NCI-H345 treated with DMSO at 0.1 percent for 48 hours (cell line): ENCODE measurements at regions not wholly inside any gene's neighbourhood (a gene's known extent, or its start where the extent isn't known, plus 50 kb on each side); places are given as distances from the start of the nearest gene placed in this dataset.
"Not testable (repeated sequence)": the region's sequence is repeated elsewhere in the genome, so short reads cannot be mapped to it uniquely, and the experiment has no call there.

Source experiments
- DNase-seq: peaks from one replicate; lab custom pipeline; 2025; ENCODE audit not compliant: unreplicated experiment; lab: John Stamatoyannopoulos, UW

DNA sequence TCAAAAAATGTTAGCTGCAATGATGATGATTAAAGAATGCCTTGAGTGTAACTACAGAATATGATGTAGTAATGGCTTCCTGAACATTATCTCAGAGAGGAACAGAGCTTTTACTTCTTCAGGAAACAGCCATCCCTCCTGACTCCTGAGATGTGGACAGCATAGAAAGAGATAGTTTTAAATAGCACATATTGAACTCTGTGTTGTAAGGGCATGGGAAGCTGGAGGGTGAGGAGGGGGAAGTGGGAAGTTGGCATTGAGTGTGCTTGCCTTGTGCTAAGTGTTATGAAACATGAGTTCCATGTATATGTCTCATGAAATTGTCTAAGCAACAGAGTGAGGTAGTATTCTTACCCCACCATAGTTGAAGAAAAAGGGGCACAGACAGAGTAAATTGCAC lies 161.5 kb upstream of the SLC28A3 start:
- DNase-seq, result no peak

DNA sequence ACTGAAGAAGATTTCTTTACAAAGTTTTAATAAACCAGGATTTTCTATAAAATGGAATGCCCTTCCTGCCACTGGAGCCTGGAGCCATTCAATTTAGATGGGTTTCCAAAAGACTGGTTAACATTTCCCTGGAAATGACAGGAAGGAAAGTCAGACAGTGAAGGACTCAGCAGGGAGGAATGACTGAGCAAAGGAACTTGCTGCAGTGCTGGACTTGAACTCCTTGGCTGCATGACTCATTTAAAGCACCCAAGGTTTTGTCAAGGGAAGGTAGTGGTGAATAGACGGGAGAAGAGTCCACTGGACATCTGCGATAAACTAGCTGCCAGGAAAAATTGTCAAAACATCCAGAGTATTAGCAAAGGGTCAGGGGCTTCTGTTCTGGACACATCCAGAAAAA lies 163.8 kb upstream of the SLC28A3 start:
- DNase-seq, result no peak

DNA sequence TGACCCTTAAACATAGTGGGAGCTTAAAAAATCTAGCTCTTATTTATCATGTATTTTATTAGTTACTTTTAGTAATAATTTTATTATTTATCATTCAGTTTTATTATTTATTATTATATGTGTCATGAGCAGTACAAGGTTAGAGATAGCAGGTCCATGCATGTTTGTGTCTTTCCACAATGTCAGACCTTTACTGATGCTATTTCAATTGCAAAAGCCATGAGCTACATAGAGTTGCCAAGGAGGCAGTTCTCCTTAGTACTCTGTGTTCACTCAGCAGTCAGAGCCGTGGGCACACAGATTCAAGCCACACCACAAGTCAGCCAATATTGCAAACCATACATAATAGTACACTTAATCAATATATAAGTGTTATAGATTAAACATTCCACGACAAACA lies 157.9 kb upstream of the NTRK2 start:
- DNase-seq, result no peak

DNA sequence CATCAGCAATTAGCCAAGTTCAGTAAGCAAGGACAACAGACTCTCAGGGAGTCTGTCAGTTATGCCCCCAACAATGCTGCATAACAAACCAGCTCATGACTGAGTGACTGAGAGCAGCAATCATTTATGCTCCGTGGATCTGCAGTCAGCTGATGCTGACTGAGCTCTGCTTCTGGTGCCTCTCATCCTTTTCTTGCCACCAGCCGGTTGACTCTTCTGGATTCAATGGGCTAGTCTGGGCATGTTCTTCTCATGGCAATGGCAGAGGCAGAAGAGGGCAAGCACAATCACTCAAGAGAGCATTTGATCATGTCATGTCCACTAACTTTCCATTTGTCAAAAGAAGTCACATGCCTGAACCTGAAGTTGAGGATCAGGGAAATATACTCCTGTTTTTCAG lies 157.0 kb upstream of the NTRK2 start:
- no peak for DNase-seq

DNA sequence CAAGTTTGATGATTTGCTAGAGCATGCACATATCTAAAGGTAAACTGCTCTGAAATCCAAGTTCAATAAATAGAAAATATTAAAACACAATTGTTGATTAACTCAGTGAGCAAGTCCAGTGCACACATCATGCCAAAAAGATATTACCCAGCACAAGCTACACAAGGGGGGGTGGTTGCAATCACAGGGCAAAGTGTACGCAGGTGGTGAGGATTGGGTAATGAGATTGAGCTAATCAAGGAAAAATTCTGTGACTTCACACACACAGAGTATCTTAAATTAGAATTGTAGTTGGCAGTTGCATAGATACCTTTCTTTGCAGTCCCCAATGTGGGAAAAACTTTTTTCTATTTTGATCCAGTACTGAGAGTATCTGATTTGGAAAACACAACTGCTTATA lies 156.1 kb upstream of the NTRK2 start:
- no peak for DNase-seq

DNA sequence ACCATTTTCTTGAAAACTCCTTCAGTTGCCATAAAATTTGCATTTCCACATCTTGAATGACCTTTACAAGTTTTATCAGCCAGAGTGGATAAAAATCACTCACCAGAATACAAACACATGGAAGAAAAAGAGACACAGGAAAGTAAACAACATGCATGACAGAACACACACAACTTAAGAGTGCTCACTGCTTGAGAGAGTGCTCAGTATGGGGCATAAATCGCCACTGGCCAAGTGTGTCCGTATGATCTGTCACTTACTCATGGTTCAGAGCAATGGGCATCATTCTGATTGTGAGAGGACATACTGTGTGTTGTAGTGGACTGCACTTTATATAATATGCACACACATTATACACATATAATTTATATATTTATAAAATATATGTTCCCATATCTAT lies 155.6 kb upstream of the NTRK2 start:
- DNase-seq, result no peak

DNA sequence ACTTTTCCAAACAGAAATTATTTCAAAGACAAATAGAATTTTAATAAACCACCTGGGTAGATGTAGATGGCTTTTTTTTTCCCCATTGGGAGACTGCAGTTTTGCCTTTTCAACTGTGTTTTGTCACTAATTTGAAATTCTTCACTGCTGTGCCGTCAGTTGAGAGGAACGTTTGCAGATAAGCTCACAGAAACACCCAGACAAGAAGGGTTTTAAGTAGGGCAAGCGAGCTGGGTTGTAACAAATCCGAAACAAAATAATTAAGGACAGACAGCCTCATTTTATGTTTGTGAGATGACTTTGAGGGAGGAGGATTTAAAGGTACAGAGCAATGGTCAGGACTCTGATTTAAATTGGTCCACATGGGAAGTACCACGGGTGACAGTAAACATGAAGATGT lies 155.1 kb upstream of the NTRK2 start:
- DNase-seq, result no peak

DNA sequence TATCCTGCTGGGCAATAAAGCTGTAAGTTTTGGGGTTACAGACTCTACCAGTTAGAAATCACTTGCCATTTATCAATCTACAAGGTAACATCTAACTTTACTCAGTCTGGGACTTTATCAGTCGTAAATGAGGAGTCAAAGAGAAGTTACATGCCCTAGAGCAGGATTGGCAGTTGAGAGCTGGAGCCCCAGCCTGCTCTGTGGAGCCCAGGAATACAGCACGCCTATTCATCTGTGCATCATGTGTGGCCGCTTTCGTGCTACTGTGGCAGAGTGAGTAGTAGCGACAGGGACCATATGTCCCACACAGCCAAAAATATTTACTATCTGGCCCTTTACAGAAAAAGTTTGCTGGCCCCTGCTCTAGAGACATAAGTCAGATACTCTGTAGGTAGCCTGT lies 152.5 kb upstream of the NTRK2 start:
- DNase-seq, result no peak

DNA sequence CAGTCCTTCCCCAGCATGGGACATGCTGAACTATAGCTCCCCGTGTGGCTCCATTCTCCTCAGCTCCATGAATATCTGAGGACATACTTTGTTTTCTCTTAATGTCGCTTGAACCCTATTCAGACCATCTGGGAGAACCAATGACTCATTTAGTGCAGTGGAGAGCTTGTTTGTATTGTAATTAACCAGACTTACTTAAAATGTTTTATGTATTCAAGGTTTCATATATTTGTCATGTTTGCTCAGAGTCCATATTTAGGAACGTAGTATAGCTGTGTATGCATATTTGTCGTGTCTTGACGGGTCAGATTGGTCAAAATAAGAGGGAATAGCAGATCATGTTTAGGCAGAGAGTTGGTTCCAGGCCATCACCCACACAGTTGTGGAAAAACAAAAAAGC lies 150.1 kb upstream of the NTRK2 start:
- DNase-seq, result peak; percentile 52

DNA sequence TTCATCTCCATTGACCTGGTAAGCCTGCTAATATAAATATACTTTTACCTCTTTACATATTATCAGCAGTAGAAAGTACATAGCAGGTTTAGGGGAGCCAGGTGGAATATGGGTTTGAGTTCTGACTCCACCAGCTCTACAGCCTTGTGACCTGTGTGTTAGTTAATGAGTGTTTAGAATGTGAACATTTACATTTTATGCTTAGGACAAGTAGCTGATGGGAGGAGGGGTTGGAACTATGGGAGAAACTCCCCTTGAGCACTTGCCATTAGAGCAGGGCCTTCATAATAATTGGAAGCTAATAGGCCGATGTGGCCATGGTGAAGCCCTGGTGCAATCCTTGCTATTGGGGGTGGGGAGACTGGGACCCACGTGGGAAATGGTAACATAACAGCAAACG lies 148.3 kb upstream of the NTRK2 start:
- no peak for DNase-seq

DNA sequence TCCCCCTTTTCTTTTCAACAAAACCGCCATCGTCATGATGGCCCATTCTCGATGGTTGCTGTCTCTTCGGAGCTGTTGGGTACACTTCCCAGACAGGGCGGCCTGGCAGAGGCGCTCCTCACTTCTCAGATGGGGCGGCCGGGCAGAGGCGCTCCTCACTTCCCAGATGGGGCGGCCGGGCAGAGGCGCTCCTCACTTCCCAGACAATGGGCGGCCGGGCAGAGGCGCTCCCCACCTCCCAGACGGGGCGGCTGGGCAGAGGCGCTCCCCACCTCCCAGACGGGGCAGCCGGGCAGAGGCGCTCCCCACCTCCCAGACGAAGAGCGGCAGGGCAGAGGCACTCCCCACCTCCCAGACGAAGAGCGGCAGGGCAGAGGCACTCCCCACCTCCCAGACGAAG lies 143.3 kb upstream of the NTRK2 start:
- not testable (repeated sequence) for DNase-seq

DNA sequence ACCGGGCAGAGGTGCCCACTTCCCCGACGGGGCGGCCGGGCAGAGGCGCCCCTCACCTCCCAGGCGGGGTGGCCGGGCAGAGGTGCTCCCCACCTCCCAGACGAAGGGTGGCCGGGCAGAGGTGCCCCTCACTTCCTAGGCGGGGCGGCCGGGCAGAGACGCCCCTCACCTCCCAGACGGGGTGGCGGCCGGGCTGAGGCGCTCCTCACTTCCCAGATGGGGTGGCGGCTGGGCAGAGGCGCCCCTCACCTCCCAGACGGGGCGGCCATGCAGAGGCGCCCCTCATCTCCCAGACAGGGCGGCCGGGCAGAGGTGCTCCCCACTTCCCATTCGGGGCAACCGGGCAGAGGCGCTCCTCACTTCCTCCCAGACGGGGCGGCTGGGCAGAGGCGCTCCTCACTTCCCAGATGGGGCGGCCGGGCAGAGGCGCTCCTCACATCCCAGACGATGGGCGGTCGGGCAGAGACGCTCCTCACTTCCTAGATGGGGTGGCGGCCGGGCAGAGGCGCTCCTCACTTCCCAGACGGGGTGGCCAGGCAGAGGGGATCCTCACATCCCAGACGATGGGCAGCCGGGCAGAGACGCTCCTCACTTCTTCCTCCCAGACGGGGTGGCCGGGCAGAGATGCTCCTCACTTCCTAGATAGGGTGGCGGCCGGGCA lies 142.3 kb upstream of the NTRK2 start:
- not testable (repeated sequence) for DNase-seq

DNA sequence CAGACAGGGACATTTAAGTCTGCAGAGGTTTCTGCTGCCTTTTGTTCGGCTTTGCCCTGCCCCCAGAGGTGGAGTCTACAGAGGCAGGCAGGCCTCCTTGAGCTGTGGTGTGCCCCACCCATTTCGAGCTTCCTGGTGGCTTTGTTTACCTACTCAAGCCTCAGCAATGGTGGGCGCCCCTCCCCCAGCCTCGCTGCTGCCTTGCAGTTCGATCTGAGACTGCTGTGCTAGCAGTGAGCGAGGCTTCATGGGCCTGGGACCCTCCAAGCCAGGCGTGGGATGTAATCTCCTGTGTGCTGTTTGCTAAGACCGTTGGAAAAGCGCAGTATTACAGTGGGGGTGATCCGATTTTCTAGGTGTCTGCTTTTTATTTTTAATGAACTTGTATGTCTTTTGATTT lies 133.6 kb upstream of the NTRK2 start:
- DNase-seq, result not testable (repeated sequence)

DNA sequence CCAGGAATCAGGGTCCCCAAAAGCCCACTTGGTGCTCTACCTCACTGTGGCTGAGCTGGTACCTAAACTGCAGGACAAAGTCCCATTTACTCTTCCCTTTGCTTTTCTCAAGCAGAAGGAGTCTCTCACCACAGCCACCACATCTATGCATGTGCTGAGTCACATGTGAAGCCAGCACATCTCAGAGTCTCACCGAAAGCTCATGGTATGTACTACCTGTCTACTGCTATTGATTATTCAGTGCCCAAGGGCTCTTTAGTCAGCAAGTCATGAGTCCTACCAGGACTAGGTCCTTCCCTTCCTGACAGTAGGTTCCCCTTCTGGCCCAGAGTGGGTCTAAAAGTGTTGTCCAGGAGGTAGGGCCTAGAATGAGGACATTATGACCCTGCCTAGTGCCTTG lies 130.7 kb upstream of the NTRK2 start:
- no peak for DNase-seq

DNA sequence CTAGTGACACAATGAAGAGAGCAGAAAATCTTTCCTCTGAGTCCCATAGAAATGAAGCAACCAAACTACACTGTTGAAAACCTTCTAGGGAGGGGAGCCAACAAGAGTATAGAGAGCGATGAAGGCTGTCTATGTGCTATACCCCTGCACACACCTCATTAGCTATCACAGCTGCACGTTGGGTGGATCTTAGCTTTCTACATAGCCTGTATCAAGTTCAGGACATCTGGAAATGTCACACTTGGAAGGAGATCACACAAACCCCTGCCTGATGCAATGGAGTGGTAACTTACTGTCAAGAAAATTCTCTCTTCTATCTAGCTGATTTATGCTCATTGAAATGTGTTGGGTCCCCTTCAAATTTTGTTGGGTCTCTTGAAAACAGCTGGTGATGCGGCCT lies 127.0 kb upstream of the NTRK2 start:
- no peak for DNase-seq

DNA sequence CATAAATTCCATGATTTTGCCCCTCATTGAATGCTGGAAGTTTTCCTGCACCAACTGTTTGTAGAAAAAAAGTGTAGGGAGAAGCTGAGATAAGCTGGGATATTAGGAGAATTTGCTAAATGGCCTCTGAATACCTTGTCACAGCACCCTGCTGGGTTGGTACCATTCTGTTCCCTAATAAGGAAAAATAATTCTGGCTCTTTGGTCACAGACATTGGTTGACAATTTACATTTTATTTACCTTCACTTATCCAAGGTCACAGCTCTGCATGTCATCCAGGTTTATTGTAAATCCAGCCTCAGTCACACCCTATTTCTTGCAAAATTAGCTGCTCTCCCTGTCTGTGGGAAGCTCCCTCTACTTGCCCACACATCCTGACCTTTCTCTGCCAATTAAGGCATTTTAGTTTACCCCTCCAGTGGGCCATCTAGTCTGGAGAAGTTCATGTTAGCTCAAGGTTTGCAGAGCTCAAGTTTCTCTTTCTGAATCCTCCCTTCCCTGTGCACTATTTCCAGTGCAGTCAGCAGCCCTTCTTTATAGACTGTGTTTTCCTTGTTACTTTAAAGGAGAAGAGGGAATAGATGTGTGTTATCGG lies 115.4 kb upstream of the NTRK2 start:
- DNase-seq, result no peak

DNA sequence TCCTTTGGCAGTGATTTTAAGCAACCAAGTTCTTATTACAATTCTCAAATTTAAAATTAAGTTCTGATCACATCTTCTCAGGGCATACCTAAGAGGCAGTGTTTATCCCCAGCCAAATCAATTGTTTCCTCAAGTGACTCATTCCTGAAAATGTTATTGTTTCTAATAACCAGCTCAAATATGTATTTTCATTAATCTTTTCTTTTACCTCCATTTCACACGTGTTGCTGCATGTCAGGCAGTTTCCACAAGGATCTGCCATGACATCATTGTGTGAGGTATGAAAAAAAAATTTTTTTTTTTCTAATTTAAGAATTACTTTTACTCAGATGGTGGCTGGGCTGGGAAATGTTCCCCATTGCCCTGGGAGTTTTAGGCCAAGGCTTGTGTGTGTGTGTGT lies 113.0 kb upstream of the NTRK2 start:
- DNase-seq, result no peak

DNA sequence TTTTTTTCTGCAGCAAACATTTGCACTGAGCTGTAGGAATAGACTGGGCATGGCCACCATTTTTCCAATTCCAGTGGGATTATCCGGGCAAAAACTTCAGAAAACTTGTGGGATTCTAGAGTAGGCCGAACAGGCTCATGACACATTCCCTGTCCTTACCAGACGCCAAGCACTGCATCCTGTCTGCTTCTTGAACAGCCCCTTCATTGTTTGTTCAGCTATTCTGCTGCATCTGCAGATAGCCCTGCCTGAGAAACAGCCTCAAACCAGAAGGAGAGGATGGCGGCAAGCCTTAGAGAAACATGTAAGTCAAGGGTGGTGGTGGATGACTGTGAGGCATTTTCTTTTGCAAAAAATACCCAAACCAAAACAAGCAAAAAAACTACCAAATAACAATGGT lies 111.8 kb upstream of the NTRK2 start:
- DNase-seq, result no peak

DNA sequence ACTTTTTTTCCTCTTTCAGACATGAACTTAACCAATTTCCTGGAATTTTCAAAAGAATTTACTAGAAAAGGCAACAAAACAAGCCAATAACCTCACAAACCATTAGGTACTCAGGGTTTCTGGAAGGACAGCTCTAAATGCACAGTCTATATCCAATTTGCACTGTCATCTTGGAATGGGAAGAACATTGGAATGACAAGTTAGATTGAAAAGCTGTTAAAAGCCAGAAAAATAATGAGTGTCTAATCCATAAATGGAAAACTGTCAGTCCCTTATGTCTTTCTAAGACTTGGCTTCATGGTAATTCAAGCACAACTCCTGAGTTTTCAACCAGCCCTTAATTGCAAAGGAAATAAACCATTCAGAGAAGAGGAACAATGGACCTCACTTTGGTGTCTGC lies 105.8 kb upstream of the NTRK2 start:
- no peak for DNase-seq

DNA sequence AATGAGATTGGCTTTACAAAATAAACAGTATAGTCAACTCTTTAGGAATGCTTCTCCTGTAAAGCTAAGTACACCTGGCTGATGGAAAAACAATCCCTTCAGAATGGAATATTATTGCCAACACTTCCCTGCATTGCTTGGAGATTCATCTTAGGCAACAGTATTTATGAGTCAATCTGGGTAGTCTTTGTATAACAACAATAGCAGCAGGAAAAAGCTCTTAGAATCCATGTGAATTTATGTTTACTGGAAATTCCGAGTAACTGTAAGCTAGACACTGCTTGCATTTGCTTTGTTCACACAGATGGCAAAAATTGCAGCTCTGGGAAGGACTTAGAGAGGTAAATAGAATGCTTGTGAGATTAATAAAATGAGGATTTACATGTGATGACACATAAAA lies 101.7 kb upstream of the NTRK2 start:
- DNase-seq, result no peak

DNA sequence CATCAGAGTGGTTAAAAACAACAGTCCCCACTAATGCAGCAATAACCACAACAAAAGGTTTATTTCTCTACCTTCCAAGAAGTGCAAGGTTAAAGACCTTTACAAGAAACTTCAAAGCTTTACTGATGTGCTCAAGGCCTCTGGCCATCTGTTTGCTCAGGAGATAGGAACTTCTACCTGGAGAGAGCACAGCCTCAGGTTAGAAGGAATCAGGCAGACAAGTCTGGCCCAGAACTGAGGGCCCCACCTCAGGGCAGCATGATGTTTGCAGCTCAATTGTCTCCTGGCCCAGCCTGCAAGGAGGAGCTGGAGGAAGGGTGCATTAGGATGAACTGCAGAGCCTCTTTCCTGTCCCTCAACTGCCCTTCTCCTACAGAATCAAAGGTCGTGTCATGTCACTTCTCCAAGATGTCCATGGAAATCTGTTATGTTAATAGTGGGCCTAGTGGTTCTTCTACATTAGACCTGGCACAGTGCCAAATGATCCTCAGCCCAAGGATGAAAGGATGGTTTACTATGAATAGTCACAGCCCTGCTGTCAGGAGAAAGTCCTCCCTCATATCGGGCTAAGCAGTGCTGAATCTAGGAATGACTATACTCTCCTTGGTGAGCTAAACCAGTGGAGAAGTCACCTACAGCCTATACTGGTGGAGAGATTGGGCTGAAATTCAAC lies 98.9 kb upstream of the NTRK2 start:
- DNase-seq, result no peak

DNA sequence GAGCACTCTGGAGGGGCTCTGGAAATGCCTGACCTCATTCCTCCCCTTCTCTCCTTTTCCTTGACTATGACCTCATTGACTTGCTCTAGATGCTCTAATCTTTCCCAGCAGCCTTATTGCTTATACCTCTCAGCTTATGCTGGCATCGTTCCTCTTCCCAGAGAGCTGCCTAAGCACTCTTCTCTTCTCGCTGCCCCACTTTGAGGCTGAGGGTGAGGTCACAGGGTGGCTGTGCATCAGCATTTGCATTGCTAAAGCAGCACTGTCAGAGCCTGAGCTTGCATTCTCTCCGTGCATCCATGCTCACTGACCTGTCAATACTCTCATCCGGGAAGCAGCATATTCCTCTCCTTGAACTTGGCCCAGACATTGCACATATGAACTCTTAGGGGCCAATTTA lies 96.4 kb upstream of the NTRK2 start:
- DNase-seq, result no peak

DNA sequence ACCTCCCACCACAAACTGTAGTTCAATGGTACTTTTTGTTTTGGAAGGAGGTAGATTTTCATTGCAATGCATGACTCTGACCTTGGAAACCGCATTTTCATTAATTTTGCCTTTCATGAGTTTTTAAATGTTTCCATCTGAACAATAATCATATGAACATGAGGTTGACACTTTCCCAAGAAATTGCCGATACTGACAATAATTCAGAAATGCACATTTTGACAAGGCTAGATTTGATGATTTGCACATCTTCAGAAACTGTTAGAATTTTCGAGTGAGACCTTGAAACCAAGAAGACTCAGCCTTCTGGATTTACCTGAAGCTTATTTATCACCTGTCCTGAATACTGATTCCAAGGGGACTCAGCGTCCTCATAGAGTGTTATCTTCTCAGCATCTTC lies 93.8 kb upstream of the NTRK2 start:
- DNase-seq, result no peak
